ENCODE measurements at regions not wholly inside any gene's neighbourhood (a gene's known extent, or its start where the extent isn't known, plus 50 kb on each side); places are given as distances from the start of the nearest gene placed in this dataset.

- no peak for TF ChIP-seq CTCF (IDR thresholded peaks at IDR 0.05)
- TF ChIP-seq POLR2A (IDR thresholded peaks at IDR 0.05): no peak
These were observed 259.1 kb upstream of the NOCT start for GRCh38 chr4:138756519-138756918.
